A549 (cell line): ENCODE measurements at regions not wholly inside any gene's neighbourhood (a gene's known extent, or its start where the extent isn't known, plus 50 kb on each side); places are given as distances from the start of the nearest gene placed in this dataset.

Experiments used
- CBX2 ChIP-seq: fragments of 200-600 bp; sonication (generic); IDR thresholded peaks from 2 replicates; pipeline ENCODE4 v1.6.1; 2016; ENCODE audit warnings: low read depth, mild to moderate bottlenecking, borderline replicate concordance
- CHD2 ChIP-seq: fragments of 150-350 bp; IDR thresholded peaks from 2 replicates; pipeline ENCODE4 v1.6.1; 2014; ENCODE audit warnings: low read length; ENCODE audit not compliant: partially characterized antibody
- HDAC2 ChIP-seq: fragments of 200-600 bp; sonication (generic); IDR thresholded peaks from 2 replicates; pipeline ENCODE4 v1.6.1; 2016
- MAFK ChIP-seq: fragments of 450-650 bp; IDR thresholded peaks from 2 replicates; pipeline ENCODE4 v1.6.1; 2014; ENCODE audit not compliant: partially characterized antibody
- PHF8 ChIP-seq: fragments of 200-600 bp; sonication (generic); IDR thresholded peaks from 2 replicates; pipeline ENCODE4 v1.6.1; 2016; ENCODE audit warnings: low read depth, mild to moderate bottlenecking, antibody characterized with exemption, moderate library complexity, borderline replicate concordance
- RNF2 ChIP-seq: fragments of 200-600 bp; sonication (generic); IDR thresholded peaks from 2 replicates; pipeline ENCODE4 v1.6.1; 2016; ENCODE audit warnings: low read depth, mild to moderate bottlenecking, antibody characterized with exemption, moderate library complexity, borderline replicate concordance
- TFCP2L1 ChIP-seq: fragments of 250-450 bp; sonication (Bioruptor Pico); IDR thresholded peaks from 2 replicates; pipeline ENCODE4 v1.5.0; 2021; ENCODE audit warnings: mild to moderate bottlenecking
- USF2 ChIP-seq: fragments of 450-650 bp; IDR thresholded peaks from 2 replicates; pipeline ENCODE4 v1.6.1; 2014; ENCODE audit warnings: antibody characterized with exemption
- TF ChIP-seq, protein P1 (sequence below): IDR thresholded peaks from 2 replicates; pipeline ENCODE4 v1.6.1; 2012
- TF ChIP-seq, protein P2 (sequence below): fragments of >200 bp; sonication (Bioruptor Twin); formaldehyde crosslinking; IDR thresholded peaks from 3 replicates; pipeline ENCODE4 v1.5.1; 2016

GRCh38 chr1:81670286-81670685 is 130.4 kb upstream of the ADGRL2 start:
- no peak for TF ChIP-seq TFCP2L1 (CRISPR knock-in tag)
- TF ChIP-seq, protein P1, sequence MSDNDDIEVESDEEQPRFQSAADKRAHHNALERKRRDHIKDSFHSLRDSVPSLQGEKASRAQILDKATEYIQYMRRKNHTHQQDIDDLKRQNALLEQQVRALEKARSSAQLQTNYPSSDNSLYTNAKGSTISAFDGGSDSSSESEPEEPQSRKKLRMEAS, result no peak
- no peak for TF ChIP-seq RNF2
- no peak for TF ChIP-seq CBX2
- TF ChIP-seq, protein P2, sequence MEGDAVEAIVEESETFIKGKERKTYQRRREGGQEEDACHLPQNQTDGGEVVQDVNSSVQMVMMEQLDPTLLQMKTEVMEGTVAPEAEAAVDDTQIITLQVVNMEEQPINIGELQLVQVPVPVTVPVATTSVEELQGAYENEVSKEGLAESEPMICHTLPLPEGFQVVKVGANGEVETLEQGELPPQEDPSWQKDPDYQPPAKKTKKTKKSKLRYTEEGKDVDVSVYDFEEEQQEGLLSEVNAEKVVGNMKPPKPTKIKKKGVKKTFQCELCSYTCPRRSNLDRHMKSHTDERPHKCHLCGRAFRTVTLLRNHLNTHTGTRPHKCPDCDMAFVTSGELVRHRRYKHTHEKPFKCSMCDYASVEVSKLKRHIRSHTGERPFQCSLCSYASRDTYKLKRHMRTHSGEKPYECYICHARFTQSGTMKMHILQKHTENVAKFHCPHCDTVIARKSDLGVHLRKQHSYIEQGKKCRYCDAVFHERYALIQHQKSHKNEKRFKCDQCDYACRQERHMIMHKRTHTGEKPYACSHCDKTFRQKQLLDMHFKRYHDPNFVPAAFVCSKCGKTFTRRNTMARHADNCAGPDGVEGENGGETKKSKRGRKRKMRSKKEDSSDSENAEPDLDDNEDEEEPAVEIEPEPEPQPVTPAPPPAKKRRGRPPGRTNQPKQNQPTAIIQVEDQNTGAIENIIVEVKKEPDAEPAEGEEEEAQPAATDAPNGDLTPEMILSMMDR, result no peak
- no peak for TF ChIP-seq MAFK
- TF ChIP-seq USF2, result no peak
- TF ChIP-seq CHD2, result no peak
- TF ChIP-seq PHF8, result no peak
- no peak for TF ChIP-seq HDAC2
